Fibroblast of gingiva (primary cell): ENCODE measurements at regions not wholly inside any gene's neighbourhood (a gene's known extent, or its start where the extent isn't known, plus 50 kb on each side); places are given as distances from the start of the nearest gene placed in this dataset.
"Not testable (repeated sequence)": the region's sequence is repeated elsewhere in the genome, so short reads cannot be mapped to it uniquely, and the experiment has no call there.

Experiments
- DNase-seq: peaks from one replicate; pipeline ENCODE4 v3.0.0-alpha.2; 2011; ENCODE audit warnings: low read depth

DNA sequence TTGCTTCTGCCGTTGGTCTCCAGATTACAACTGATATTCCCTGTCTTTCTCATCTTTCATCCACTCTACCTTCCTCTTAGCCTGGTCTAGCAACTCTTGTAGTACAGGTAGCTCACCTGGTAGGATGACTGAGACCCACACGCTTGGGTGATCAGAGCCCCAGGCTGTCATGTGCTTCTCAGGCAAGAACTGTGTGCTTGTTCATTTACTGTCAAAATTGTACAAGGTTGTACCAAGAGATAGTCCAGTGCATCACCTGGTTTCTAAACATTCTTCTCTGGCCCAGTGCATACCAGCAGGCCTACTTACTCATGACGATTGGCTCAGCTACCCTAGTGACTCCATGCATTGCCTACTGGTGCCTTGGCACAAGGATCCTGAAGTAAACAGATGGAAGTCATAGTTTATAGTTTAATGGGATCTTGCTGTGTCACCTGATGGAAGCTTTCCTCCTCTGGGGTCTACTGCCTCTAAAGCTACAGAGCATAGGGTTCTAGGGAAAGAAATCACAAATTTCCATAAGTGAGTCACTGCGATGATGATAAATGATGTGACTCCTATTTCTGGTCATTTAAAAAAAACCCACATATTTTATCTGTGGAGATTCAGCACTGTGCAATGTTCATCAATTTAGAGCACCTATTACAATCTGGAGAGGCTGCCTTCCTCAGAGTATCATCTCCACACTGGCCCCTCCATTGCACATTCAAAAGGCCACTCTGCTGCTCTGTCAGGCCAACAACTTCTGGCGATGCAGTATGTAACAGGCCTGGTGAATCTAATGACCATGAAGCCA lies 481.8 kb upstream of the MEIS1 start:
- DNase-seq = no peak

DNA sequence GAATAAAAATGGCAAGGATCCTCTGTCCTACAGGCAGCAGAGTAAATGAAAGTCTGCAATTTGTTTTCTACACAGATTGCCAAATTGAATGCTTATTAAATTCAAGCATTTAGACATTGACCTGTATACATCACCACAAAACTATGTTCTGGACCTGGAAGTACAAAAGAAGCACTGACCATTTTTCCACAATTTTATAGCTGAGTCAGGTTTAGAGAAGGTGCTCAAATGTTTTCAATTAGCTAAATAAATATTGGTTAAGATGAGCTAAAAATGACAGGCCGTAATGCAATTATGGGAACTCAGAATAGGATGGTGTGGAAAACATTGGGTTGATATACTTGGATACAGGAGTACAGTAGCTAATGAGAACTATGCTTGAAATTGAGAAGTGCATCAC lies 490.7 kb upstream of the MEIS1 start:
- no peak for DNase-seq

DNA sequence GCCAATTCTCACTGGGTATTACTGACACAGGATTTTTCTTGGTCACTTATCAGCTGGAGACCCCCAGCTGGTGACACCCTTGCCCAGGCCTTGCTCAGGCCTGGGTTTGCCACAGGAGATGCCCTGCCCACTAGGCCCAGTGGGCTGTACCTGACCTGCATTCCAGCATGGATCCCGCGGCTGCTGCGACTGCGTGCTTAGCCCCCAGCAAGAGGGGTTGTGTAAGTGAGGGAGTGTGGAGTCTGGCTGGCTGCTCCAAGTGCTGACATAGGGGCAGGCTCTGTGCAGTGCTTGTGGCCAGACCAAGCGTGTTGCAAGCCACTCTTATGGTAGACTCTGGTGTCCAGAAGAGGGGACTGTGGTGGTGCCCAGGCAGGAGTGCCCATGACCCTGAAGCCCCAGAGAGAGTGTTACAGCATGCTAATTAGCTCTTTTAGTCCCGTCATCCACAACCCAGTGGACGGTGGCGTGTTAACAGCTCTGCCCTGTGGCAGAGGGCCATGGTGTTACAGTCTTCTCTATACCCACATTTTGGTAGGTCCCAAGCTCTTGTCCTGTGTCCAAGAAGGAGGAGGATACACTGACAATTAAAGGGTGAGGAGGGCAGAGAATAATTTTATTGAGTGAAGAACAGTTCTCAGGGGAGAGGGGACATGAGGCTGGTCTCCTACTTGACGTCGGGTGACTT lies 491.7 kb upstream of the MEIS1 start:
- no peak for DNase-seq

DNA sequence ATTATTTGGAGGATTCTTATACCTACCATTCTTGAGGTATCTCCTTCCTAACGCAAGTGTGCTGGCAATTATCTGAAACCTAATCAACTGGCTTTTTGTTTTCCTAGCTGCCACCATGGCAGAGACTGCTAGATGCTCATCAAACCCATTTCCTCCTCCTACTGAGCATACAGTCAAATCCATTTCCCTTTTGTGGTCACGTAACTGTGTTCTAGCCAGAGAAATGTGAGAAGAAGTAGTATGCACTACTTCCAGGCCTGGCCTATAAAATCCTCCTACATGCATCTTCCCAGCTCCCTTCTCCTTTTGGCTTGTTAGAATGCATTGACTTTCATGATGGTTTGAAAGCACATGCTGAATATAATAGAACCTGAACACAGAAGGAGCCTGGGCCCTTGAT lies 494.1 kb upstream of the MEIS1 start:
- DNase-seq = no peak

DNA sequence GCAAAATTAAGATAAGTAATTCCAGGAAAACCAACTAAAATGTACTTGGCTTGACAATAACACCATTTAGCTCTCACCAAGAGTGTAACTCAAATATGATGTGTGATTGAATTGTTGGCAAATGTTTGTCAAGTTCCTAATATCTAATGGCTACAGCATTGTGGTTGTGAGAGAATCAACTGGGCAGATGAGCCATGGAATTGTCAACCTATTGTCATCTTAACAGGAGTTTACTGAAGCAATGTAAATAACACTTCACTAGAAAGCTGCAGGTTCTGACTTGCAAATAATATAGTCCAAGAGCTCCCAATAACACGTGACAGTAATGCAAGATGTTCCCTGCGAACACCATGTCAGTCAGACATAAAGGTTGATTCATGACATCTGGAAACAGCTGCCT lies 495.2 kb upstream of the MEIS1 start:
- no peak for DNase-seq

DNA sequence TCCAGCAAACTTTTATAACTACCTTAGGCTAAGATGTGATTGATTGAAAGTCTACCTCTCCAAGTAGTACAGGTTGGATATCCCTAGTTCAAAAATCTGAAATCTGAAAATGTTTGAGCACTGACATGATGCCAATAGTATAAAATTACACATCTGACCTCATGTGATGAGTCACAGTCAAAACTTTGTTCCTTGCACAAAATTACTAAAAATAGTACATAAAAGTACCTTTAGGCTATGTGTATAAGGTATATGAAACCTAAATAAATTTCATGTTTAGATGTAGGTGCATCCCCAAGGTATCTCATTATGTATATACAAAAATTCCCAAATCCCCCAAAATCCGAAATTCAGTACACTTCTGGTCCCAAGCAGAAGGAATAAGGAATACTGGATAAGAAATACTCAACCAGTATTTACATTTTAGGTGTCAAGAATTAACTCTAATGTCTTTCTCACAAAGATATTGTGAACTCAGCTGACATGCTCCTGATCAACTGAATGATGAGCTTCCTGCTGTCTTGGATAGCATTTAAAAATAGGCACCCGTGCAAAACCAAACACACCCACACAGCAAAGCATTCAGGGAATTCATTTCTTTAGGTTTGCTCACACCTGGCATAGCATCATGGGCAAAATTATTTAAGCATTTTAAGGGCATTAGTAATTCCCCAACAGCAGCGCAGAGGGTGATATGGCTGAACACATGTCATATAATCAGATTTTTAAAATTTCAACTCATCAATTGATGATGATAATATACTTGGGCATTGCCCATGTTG lies 497.4 kb upstream of the MEIS1 start:
- DNase-seq = no peak

DNA sequence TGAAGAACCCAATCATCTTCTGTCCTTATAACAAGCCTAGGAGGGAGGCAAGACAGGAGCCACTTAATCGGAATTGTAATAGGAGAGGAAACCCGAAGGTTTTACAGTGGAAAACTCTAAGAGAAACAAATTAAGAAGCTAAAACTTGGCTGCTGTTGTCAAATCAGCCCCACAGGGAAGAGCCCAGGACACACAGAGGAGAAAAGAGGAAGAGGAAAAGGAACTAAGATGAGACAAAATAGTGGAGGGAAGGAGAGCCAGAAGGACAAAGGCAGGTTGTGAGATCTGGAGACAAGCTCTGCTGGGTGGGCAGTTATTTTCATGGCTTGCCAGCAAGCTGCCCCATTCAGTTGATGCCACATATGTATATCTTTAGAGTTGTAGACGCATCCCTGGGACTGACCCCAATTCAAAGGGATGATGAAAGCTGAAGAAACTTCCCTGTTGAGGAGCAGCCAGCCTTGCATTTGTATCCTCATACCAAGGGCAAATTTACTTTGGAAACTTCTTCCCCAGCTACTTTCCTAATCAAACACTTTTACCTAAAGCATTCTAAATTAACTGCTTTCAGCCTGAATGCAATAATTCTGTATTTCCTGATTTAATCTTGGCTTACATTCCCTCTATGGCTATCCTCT lies 499.8 kb upstream of the MEIS1 start:
- DNase-seq = no peak

DNA sequence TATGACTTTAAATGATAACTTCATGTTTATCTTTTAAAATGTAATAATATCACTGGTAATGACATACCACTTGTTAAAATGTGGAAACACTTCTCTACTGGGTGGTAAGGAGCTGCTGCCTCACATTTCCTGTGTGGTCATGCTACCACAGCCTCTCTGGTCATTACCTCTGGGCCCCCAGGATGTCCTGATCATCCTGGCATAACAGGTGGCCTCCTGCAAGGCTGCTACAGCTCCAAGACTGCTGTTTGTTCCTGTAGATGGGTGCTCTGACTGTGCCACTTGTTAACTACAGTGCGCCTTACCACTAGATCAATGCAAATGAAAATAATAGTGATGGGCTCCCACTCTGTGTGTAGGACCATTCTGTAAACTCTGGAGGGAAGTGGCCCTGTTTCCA lies 500.2 kb upstream of the SPRED2 start:
- no peak for DNase-seq

DNA sequence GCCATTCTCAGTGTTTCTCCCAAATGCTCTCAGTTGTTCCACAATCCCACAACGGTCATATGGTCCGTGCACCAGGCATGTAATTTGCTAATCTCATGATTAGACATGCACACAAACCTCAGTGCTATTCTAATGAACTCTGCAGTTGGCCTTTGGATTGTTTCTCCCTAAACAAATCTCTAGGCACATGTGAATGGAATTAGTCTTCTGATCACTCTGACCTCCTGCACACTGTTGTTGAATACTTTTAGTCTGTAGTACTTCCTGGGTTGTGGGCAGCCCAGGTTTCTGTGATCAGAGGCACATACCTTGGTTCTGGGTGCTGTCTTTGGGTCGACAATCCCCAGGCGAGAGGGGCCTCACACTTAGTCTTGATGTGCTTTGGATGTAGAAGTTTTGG lies 498.7 kb upstream of the SPRED2 start:
- DNase-seq = no peak

DNA sequence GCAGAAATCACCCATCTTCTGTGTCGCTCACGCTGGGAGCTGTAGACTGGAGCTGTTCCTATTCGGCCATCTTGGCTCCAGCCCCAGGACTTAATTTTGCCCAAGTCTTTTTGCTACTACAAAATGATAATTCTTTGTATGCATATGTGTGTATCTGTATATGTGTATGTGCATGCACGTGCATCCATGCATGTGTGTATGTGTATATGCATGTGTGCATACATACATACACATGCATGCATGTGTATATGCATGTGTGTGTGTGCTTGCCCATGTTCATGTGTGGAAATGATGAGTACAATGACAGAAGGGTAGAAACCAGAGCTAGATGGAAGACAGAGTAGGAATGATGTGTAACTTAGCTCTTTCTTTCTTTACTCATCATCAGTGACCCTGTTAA lies 497.9 kb upstream of the SPRED2 start:
- DNase-seq = no peak

DNA sequence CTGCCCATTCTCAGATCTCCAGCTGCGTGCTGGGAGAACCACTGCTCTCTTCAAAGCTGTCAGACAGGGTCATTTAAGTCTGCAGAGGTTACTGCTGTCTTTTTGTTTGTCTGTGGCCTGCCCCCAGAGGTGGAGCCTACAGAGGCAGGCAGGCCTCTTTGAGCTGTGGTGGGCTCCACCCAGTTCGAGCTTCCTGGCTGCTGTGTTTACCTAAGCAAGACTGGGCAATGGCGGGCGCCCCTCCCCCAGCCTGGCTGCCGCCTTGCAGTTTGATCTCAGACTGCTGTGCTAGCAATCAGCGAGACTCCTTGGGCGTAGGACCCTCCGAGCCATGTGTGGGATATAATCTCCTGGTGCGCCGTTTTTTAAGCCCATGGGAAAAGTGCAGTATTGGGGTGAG lies 497.3 kb upstream of the SPRED2 start:
- DNase-seq = not testable (repeated sequence)

DNA sequence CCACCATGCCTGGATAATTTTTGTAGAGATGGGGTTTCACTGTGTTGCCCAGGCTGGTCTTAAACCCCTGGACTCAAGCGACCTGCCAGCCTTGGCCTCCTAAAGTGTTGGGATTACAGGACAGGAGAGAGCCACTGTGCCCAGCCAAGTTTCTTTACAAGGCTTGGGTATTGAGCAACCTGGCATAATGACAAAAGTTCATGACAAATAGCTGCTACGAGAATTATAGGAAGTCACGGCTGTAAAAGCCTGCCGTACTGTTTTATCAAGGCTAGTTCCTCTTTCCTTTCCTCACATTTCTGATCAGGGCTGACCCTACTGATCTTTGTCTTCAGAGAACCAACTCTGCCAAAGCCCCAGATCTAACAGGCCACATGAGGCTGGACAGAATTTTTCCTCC lies 490.4 kb upstream of the SPRED2 start:
- no peak for DNase-seq

DNA sequence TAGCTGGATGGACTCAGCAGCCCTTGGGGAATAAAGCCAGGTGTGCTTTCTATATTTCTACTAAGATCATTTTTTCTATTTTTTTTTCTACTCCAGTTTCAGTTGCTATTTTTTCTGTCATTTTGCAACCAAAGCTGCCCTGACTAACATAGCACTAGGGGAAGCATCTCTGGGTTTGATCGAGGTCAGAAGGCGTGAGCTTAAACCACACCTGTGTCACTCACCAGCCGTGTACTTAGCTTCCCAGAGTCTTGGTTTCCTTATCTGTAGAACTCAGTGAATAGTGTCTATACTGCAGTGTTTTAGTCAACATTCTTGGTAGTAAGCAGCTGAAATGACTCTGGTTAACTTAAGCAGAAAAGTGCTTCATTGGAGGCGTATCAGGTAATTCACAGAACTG lies 489.6 kb upstream of the SPRED2 start:
- DNase-seq = no peak

DNA sequence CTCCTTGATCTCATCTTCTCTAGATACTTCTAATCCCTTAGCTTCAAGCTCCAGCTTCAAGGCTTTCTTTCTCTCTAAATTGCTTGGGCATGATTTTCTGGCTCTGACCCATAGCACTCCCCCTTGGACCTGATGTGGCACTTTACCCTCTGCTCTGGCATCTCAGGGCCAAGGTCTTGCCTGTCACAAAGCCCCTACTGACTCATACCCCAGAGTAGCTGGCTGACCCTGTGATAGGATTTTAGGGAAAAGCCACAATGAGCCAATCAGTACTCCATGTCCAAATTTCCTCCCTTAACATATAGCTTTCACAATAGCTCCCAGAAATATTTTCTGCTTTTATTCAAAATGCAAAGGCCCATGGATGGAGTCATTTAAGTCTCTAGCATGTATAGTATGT lies 488.7 kb upstream of the SPRED2 start:
- no peak for DNase-seq

DNA sequence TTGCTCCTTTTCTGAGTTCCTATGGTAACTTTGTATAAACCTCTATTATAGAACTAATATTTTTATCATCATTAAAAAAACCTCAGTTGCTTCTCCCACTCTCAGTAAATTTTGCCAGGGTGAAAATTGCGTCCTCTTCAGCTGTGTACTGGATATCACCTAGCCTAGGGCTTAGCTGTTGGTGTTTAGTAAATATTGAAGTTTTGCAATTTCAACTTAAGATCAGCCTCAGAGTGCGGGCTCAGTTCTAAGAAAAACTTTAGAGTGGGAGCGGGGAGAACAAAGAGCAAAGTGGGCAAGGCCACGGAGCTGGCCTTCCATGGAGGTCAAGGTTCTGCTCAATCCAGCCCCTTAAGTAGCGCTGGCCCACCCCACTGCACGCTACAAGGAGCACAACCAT lies 488.3 kb upstream of the SPRED2 start:
- no peak for DNase-seq

DNA sequence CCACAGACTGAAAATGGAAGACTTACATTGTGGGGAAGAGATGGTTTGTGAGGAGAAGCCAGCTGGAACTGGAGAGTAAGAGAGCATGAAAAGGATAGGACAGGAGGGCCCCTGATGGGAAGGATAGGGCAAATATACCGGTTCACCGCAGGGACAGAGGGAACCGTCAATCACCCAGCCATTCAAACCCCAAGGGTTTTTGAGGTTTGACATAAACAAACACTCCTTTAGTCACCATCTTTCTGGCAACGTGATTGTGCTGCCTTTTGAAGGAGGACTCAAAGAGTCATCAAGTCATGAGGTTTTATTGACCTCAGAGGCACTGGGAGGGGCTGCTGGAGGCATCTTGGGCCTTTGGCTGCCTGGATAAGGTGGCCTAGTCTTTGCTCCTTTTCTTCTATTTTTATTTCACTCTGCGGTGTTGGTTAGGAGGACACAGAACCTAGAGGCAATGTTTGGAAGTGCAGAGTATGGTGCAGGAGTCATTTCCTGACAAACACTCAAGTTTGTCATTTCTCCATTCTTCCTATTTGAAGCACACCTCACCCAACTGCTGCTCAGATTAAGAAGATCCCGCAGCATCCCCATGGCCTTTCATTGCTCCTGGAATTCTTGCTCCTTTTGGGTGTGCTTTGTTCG lies 487.3 kb upstream of the SPRED2 start:
- DNase-seq = no peak

DNA sequence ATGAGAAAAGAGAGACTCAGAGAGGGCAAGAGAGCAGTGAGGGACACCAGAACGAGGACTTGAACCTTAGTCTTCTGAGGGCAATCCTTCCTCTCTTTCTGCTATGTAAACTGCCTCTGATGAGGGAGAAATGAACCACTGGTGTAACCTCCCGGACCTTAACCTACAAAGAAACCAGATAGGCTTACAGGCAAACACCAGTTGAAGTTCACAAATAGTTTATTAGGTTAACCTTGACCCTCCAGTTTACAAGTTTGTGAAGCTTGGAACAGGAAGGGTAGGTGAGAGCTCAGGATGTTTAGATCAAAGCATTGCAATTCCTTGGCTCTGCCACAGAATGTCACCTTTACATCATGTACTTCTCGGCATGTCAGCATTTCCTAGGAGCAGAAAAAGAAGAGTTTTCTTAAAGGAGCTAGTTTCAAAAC lies 486.4 kb upstream of the SPRED2 start:
- DNase-seq = no peak

DNA sequence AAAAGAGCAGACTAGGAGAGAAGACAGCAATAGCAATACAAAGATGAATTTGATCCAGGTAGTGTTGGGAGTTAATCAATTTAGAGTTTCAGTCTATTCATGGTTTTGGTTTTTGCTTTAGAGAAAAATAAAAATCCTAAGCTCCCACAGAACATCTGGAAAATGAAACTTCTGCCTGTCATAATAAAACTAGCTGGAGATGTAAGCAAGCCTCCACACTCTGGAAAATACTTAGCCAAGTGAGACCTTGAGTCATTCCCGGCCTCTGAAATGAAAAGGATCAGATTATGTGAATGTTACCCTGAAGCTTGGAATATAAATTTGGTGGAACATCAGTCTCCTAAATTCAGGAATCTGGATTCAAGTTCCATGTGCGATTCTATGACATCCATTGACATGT lies 485.6 kb upstream of the SPRED2 start:
- DNase-seq = no peak

DNA sequence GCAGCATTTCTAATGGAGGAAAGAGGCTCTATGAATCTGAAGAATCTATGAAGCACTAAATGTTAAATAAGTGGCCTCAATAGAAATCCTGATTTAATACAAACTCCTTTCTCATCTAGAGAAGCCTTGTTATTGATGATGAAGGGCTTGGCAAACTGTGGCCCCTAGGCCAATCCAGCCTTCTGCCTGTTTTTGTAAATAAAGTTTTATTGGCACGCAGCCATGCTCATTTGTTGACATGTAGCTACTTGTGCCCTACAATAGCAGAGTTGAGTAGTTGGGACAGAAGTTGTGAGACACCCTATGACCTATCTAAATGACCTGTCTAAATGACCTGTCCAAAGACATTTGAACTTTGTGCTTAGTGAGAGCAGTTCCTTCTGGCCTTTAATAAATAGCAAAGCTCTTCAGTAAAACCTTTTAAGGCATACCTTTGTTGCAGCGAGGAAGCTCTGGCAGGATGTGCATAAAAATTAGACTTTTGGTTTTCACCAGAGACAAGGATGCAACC lies 484.4 kb upstream of the SPRED2 start:
- DNase-seq = no peak

DNA sequence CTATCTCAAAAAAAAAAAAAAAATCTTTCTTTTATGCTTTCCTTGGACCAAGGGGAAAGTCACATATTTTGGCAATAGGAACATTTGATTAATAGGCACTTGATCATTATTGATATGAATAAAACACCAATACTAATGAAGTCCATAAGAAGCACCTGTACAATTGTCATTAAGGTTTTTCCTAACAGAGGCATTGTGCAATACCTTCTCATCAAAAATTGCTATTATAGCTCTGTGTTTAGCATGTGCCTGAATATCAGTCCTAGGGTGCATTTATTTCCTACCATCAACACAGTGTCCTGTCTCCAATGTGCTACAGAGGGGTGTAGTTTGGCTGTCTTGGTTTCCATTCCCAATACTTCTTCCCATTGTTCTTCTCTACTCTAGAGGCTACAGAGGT lies 483.8 kb upstream of the SPRED2 start:
- no peak for DNase-seq

DNA sequence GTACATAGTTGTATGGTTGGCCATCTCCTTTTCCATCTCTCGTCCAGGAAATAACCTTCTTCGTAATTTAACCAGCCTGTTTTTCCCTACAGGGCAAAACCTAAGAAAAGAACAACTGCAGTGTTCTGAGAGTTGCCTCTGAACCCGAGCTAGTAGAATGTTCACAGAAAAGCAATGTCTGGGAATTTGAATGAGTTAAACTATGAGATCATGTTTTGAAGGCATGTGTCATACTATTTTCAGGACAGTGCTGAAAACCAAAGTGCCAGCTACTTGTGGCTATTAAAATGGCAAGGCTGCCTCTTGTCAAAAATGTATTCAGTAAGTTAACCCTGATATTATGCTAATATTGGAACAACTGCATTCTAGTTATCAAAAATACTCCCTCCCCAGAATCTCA lies 482.9 kb upstream of the SPRED2 start:
- no peak for DNase-seq

DNA sequence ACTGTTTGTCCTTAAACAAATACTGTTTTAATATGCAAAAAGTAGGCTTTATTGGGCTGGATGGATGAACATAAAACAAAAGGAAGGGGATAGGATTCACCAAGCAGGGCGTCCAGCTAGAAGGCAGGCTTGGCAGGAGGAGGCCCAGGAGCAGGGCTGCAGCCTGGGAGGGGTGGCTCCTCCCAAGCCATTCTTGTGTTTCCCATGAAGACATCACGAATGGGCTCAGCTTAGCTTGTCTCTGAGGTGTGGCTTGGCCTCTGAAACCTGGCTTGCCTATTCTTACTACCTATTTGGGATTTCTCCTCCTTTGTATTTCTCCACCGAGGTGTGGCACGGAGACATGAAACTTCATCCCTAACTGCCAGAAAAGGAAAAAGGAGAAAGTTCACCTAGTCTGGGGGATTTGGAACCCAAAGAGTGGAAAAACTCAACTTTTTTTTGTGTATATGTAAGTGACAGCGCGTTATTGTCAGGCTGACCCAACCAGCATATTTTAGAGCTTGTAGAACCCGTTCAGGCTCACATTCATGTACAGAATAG lies 481.9 kb upstream of the SPRED2 start:
- no peak for DNase-seq
